ENCODE measurements at regions not wholly inside any gene's neighbourhood (a gene's known extent, or its start where the extent isn't known, plus 50 kb on each side); places are given as distances from the start of the nearest gene placed in this dataset.

- H3K9me2 ChIP-seq (ENCODE audit: insufficient read depth, low read length), result no peaks in the 10 kb centered on the region
- no peaks in the 10 kb centered on the region for H3K27me3 ChIP-seq (ENCODE audit: insufficient read depth, low read depth, low read length)
- H3K4me3 ChIP-seq (ENCODE audit: low read length), result no peak overlapping the region
- no peaks in the 10 kb centered on the region for H4K20me1 ChIP-seq (ENCODE audit: insufficient read depth)
- H3K9ac ChIP-seq (ENCODE audit: low read length), result no peak overlapping the region
- no peaks in the 10 kb centered on the region for H3K9me3 ChIP-seq (ENCODE audit: low read length)
- no peaks in the 10 kb centered on the region for H3K36me3 ChIP-seq (ENCODE audit: insufficient read depth, low read length)
- no peak overlapping the region for H3K4me2 ChIP-seq (ENCODE audit: low read length)
- H3F3A ChIP-seq (ENCODE audit: insufficient read depth, low read length, poor library complexity, severe bottlenecking), result no peaks in the 10 kb centered on the region
- TF ChIP-seq RAD21 (conservative IDR thresholded peaks at IDR 0.05) (no peak), CTCF (IDR thresholded peaks at IDR 0.05; ENCODE audit: poor library complexity, severe bottlenecking) (no peak), SMC3 (conservative IDR thresholded peaks at IDR 0.05; ENCODE audit: poor library complexity) (no peak), POLR2AphosphoS5 (IDR thresholded peaks at IDR 0.05) (no peak), REST (IDR thresholded peaks at IDR 0.05; ENCODE audit: borderline replicate concordance) (no peak), TAF1 (IDR thresholded peaks at IDR 0.05; ENCODE audit: low read depth) (no peak), EP300 (conservative IDR thresholded peaks at IDR 0.05; ENCODE audit: poor library complexity, severe bottlenecking) (no peak), EZH2 (IDR thresholded peaks at IDR 0.05; ENCODE audit: borderline replicate concordance, insufficient read depth, low read length, poor library complexity, severe bottlenecking) (no peak), MXI1 (conservative IDR thresholded peaks at IDR 0.05; ENCODE audit: poor library complexity, severe bottlenecking) (no peak)
- no peak overlapping the region for H3K27ac ChIP-seq (ENCODE audit: low read length)
- H2AFZ ChIP-seq (ENCODE audit: low read depth, low read length), result no peak overlapping the region
- H3K79me2 ChIP-seq (replicated peaks; ENCODE audit: insufficient read depth, low read length), result no peaks in the 10 kb centered on the region
These were observed 130.2 kb downstream of the TMA16 start for GRCh38 chr4:163624727-163625126.

- H3K9me2 ChIP-seq (ENCODE audit: insufficient read depth, low read length), result no peaks in the 10 kb centered on the region
- H3K27me3 ChIP-seq (ENCODE audit: insufficient read depth, low read depth, low read length), result no peaks in the 10 kb centered on the region
- no peaks in the 10 kb centered on the region for H3K36me3 ChIP-seq (ENCODE audit: insufficient read depth, low read length)
- TF ChIP-seq CTCF (IDR thresholded peaks at IDR 0.05; ENCODE audit: poor library complexity, severe bottlenecking) (no peak), EP300 (conservative IDR thresholded peaks at IDR 0.05; ENCODE audit: poor library complexity, severe bottlenecking) (no peak), TAF1 (IDR thresholded peaks at IDR 0.05; ENCODE audit: low read depth) (no peak), MXI1 (conservative IDR thresholded peaks at IDR 0.05; ENCODE audit: poor library complexity, severe bottlenecking) (no peak), REST (IDR thresholded peaks at IDR 0.05; ENCODE audit: borderline replicate concordance) (no peak), POLR2AphosphoS5 (IDR thresholded peaks at IDR 0.05) (no peak), SMC3 (conservative IDR thresholded peaks at IDR 0.05; ENCODE audit: poor library complexity) (no peak), RAD21 (conservative IDR thresholded peaks at IDR 0.05) (no peak), EZH2 (IDR thresholded peaks at IDR 0.05; ENCODE audit: borderline replicate concordance, insufficient read depth, low read length, poor library complexity, severe bottlenecking) (no peak)
- no peak overlapping the region for H2AFZ ChIP-seq (ENCODE audit: low read depth, low read length)
- H3K9me3 ChIP-seq (ENCODE audit: low read length), result no peaks in the 10 kb centered on the region
- no peak overlapping the region for H3K27ac ChIP-seq (ENCODE audit: low read length)
- no peaks in the 10 kb centered on the region for H4K20me1 ChIP-seq (ENCODE audit: insufficient read depth)
- H3K79me2 ChIP-seq (replicated peaks; ENCODE audit: insufficient read depth, low read length), result no peaks in the 10 kb centered on the region
- H3K9ac ChIP-seq (ENCODE audit: low read length), result no peak overlapping the region
- no peaks in the 10 kb centered on the region for H3F3A ChIP-seq (ENCODE audit: insufficient read depth, low read length, poor library complexity, severe bottlenecking)
- H3K4me2 ChIP-seq (ENCODE audit: low read length), result no peak overlapping the region
- no peak overlapping the region for H3K4me3 ChIP-seq (ENCODE audit: low read length)
These were observed 136.8 kb downstream of the TMA16 start for GRCh38 chr4:163631288-163631687.
